WTC11 (cell line): ENCODE measurements at regions not wholly inside any gene's neighbourhood (a gene's known extent, or its start where the extent isn't known, plus 50 kb on each side); places are given as distances from the start of the nearest gene placed in this dataset.

Source experiments
- ATF2 ChIP-seq: sonication (generic); formaldehyde crosslinking; IDR thresholded peaks from 2 replicates; pipeline ENCODE4 v1.8.1; 2022; ENCODE audit warnings: low read depth, missing genetic modification reagents, borderline replicate concordance
- ATF6 ChIP-seq: sonication (generic); formaldehyde crosslinking; IDR thresholded peaks from 2 replicates; pipeline ENCODE4 v1.8.1; 2023; ENCODE audit warnings: mild to moderate bottlenecking, missing genetic modification reagents
- CBFB ChIP-seq: sonication (generic); formaldehyde crosslinking; IDR thresholded peaks from 2 replicates; pipeline ENCODE4 v1.8.1; 2022; ENCODE audit warnings: mild to moderate bottlenecking, low read depth, missing genetic modification reagents
- CREB1 ChIP-seq: sonication (generic); formaldehyde crosslinking; IDR thresholded peaks from 2 replicates; pipeline ENCODE4 v1.8.0; 2023; ENCODE audit warnings: mild to moderate bottlenecking, missing genetic modification reagents
- E2F1 ChIP-seq: sonication (generic); formaldehyde crosslinking; IDR thresholded peaks from 2 replicates; pipeline ENCODE4 v1.8.0; 2022; ENCODE audit warnings: mild to moderate bottlenecking, missing genetic modification reagents
- FOXP4 ChIP-seq: sonication (generic); formaldehyde crosslinking; IDR thresholded peaks from 2 replicates; pipeline ENCODE4 v1.8.0; 2022; ENCODE audit warnings: mild to moderate bottlenecking, missing genetic modification reagents
- IRF2 ChIP-seq: sonication (generic); formaldehyde crosslinking; IDR thresholded peaks from 2 replicates; pipeline ENCODE4 v1.8.0; 2022; ENCODE audit warnings: low read depth, missing genetic modification reagents, borderline replicate concordance
- NFATC4 ChIP-seq: fragments of 250-450 bp; sonication (Bioruptor Pico); IDR thresholded peaks from 2 replicates; pipeline ENCODE4 v1.9.0; 2021; ENCODE audit warnings: mild to moderate bottlenecking
- NFE2L1 ChIP-seq: sonication (generic); formaldehyde crosslinking; IDR thresholded peaks from 2 replicates; pipeline ENCODE4 v1.8.1; 2023; ENCODE audit warnings: missing genetic modification reagents
- NR3C1 ChIP-seq: sonication (generic); formaldehyde crosslinking; conservative IDR thresholded peaks from 2 replicates; pipeline ENCODE4 v1.8.1; 2023; ENCODE audit warnings: low read depth, mild to moderate bottlenecking, missing genetic modification reagents
- ZNF423 ChIP-seq: fragments of 250-450 bp; sonication (Bioruptor Pico); IDR thresholded peaks from 2 replicates; pipeline ENCODE4 v2.1.2; 2022; ENCODE audit warnings: mild to moderate bottlenecking, moderate library complexity
- TF ChIP-seq, protein P1 (sequence below): sonication (generic); formaldehyde crosslinking; IDR thresholded peaks from 2 replicates; pipeline ENCODE4 v1.8.0; 2022; ENCODE audit warnings: mild to moderate bottlenecking, missing genetic modification reagents
- TF ChIP-seq, protein P2 (sequence below): fragments of 200-600 bp; IDR thresholded peaks from 2 replicates; pipeline ENCODE4 v1.8.0; 2022; ENCODE audit warnings: antibody characterized with exemption
- TF ChIP-seq, protein P3 (sequence below): sonication (generic); formaldehyde crosslinking; conservative IDR thresholded peaks from 2 replicates; pipeline ENCODE4 v1.8.1; 2022; ENCODE audit warnings: mild to moderate bottlenecking, missing genetic modification reagents

DNA sequence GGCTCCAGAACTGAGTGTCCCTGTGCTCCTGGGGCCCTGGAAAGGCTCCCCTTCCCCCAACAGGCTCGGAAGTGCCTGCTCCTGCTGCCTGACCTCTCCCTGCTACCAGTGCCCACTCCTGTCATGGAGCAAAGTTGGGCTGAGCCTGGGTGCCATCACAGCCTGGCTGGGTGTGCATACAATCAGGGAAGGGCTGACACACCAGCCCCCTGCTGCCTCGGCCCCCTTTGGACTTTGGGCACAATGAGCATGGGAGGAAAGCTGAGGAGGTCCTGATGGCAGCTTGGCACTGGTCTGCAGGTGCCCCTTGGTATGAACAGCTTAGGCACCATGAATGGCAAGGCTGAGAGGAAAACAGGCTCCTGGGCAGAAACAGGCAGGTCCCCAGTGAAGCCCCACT, 405.0 kb downstream of the PID1 start:
- TF ChIP-seq NFATC4 (CRISPR knock-in tag) (no peak), ATF2 (no peak), ZNF423 (no peak), E2F1 (CRISPR knock-in tag) (no peak), NR3C1 (no peak), CBFB (no peak), CREB1 (CRISPR knock-in tag) (no peak), ATF6 (no peak), FOXP4 (CRISPR knock-in tag) (no peak), IRF2 (CRISPR knock-in tag) (no peak), NFE2L1 (CRISPR knock-in tag) (no peak)
- TF ChIP-seq, protein P1, sequence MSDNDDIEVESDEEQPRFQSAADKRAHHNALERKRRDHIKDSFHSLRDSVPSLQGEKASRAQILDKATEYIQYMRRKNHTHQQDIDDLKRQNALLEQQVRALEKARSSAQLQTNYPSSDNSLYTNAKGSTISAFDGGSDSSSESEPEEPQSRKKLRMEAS (CRISPR knock-in tag): no peak
- TF ChIP-seq, protein P2, sequence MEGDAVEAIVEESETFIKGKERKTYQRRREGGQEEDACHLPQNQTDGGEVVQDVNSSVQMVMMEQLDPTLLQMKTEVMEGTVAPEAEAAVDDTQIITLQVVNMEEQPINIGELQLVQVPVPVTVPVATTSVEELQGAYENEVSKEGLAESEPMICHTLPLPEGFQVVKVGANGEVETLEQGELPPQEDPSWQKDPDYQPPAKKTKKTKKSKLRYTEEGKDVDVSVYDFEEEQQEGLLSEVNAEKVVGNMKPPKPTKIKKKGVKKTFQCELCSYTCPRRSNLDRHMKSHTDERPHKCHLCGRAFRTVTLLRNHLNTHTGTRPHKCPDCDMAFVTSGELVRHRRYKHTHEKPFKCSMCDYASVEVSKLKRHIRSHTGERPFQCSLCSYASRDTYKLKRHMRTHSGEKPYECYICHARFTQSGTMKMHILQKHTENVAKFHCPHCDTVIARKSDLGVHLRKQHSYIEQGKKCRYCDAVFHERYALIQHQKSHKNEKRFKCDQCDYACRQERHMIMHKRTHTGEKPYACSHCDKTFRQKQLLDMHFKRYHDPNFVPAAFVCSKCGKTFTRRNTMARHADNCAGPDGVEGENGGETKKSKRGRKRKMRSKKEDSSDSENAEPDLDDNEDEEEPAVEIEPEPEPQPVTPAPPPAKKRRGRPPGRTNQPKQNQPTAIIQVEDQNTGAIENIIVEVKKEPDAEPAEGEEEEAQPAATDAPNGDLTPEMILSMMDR: no peak
- TF ChIP-seq, protein P3, sequence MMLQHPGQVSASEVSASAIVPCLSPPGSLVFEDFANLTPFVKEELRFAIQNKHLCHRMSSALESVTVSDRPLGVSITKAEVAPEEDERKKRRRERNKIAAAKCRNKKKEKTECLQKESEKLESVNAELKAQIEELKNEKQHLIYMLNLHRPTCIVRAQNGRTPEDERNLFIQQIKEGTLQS (CRISPR knock-in tag): no peak
